GM12874 (cell line): ENCODE measurements at regions not wholly inside any gene's neighbourhood (a gene's known extent, or its start where the extent isn't known, plus 50 kb on each side); places are given as distances from the start of the nearest gene placed in this dataset.

Experiments used
- CTCF ChIP-seq: IDR thresholded peaks from 2 replicates; pipeline ENCODE4 v1.5.1; 2011; ENCODE audit warnings: low read depth, mild to moderate bottlenecking, control low read depth, low read length, moderate library complexity; ENCODE audit not compliant: insufficient read depth

GRCh38 chr16:74232806-74233465 is 63.7 kb upstream of the PSMD7 start:
- TF ChIP-seq CTCF, result no peak

GRCh38 chr16:74230126-74230525 is 66.5 kb upstream of the PSMD7 start:
- no peak for TF ChIP-seq CTCF

- peak; percentile 8; the same call in 1 of the 2 replicates for TF ChIP-seq CTCF
Observed at GRCh38 chr16:74226338-74226954, 70.2 kb upstream of the PSMD7 start.

- no peak for TF ChIP-seq CTCF
Observed at GRCh38 chr16:74224828-74225612, 71.6 kb upstream of the PSMD7 start.

- TF ChIP-seq CTCF, result no peak
Observed at GRCh38 chr16:74221828-74222227, 74.8 kb upstream of the PSMD7 start.

- TF ChIP-seq CTCF, result no peak
Observed at GRCh38 chr16:74219706-74220105, 76.9 kb upstream of the PSMD7 start.

GRCh38 chr16:74218871-74219270 is 77.7 kb upstream of the PSMD7 start:
- no peak for TF ChIP-seq CTCF
